GM18507 (cell line): ENCODE measurements at regions not wholly inside any gene's neighbourhood (a gene's known extent, or its start where the extent isn't known, plus 50 kb on each side); places are given as distances from the start of the nearest gene placed in this dataset.

Source experiments
- DNase-seq: peaks from one replicate; pipeline ENCODE4 v3.0.0; 2011; ENCODE audit warnings: low read depth; ENCODE audit not compliant: insufficient read length; ENCODE audit errors: extremely low spot score
- FAIRE-seq: peaks from 2 replicates; lab custom pipeline; 2011; peaks lifted over from hg19 to GRCh38; lab: Jason Lieb, UNC

DNA sequence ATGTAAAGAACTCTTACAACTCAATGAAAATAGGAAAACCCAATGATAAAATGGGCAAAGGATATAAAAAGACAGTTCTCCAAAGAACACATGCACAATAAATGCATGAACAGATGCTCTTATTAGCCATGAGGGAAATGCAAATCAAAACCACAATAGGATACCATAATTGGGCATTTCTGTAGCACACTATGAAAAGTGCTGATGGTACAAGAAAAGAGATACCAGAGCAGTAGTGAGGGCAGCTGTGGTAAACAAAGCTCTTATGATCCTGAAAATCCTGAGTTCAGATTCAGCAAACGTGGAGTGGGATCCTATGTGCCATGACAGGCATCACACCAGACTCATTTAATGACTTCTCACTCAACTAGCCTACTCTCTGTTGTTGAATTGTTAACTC is 96.7 kb upstream of the SLC25A13 start:
- DNase-seq (no peak), FAIRE-seq (no peak)

DNA sequence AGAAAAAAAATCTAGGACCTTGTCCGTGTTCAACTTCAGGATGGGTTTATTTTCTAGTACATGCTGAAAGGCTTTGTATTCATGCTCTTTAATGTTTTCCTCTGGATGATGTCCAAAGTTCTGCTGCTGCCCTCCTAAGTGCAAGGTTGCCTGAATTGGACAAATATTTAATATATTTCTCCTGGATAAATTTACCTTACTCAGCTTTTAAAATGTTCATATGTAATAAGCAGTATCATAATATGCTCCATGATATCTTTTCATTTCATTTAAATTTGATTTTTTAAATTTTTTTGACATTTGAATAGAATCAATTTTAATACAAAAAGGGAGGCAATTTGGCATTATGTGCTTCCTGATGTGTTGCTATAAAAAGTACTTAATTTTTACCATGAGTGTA is 95.9 kb upstream of the SLC25A13 start:
- no peak for FAIRE-seq
- no peak for DNase-seq

DNA sequence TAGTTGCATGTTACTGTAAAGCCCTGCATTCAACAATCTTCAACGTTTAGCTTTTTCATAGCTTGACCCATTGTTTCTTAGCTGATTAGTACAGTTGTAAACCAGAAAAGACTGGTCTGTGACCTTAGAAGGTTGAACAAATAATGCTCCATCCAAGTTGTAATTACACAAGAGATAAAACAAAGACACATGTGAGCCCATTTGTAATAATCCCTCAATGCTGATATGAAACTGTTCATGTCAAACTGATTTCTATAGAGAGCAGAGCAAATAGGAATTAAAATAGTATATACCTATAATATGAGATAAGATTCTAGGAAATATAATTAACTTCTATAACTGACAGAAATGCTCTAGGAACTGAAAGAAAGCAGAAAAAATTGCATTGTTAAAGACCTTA is 94.7 kb upstream of the SLC25A13 start:
- DNase-seq = no peak
- FAIRE-seq = no peak

DNA sequence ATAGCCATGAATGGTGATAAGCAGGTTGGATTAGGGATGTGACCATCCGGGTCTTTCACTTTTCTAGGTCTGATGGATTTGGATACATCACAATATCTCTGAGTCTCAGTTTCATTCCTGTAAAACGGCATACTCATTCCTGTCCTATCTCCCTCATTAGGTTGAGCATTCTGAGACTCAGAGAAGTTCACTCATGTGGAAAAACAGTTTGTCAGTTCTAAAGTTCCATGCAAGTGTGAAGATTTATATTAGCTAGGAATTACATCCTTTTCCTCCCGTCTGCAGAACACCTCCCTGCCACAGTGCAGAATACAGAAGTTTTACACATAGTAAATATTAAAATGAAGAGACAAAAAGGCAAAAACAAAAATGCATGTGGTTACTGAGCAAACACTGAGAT is 94.2 kb upstream of the SLC25A13 start:
- FAIRE-seq = no peak

DNA sequence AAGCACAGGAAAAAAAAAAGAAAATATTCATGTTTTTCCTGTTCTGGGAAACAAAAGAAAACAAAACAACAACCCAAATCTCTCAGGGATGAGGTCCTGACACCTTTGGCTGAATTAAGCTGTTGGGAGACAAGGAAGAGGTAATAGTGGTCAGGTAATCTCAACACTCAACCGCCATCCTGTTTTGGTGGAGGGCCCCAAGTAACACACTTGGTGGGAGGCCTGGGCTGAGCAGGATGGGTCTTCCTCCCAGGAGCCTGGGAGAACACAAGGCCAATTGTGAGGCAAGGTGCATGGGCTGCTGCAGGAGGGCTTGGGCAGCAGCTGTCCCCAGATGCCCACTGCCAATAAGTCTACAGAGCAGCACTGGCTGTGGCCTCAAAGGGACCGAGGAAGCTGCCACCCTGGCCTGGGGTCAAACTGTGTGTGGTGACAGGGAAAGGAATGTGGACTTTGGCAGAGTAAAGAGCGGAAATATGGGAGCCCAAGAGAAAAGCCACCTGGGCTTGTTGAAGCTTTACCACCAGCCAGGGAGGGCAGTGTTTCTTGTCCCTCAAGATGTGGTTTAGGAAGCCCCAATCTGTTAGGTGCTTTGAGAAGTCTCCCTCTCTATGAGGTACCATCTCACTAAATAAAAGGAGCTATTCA is 93.5 kb upstream of the SLC25A13 start:
- FAIRE-seq (no peak), DNase-seq (no peak)

More for the DNA sequence above, 94.2 kb upstream of the SLC25A13 start:
- no peak for DNase-seq

DNA sequence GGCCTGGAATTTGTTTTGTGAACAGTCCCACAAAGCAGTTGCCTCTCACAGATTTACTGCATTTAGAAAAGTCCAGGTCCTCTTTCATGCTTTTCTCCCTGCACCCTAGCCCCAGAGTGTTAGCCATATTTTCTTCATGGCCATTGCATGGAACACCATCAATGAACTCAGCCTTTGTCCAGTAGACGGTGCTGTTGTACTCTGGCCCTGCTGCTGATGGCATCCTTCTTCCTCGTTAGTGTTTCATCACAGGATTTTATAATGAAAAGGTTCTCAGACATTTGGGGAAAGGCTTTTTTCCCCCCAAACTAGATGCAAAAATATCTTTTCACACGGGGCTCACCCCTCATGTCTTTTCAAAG is 93.0 kb upstream of the SLC25A13 start:
- FAIRE-seq (no peak), DNase-seq (peak; percentile 1)

DNA sequence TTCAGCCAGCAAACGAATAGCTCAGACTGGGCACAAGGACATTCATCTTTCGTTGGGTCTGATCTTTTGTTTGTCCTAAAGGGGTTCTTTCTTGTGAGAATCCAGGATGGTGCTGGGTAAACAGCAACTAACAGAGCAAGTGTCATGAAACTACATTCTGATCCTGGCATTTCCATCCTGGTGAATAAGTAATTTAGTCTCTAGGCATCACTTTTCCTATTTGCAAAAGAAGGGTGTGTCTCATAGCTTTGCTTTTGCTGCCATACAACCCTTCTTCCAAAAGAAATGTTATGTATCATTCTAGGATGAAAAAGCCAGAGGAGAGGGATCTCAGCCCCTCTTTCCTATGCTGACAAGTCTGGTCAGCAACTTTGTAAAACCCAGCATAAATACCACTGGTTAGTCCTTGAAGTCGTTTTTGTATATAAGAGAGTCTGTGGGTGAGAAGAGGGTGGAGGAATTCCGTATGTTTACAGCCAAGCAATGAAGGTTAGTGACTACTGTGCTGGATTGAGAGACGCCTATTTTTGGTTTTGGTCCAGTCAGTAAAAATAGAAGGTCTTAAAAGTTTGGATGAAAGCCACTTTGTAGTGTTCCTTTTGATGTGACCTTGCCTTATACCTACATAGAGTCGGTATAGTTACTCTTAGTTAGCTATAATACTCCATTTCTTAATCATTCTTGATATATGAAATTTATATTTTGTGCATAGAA is 88.4 kb upstream of the SLC25A13 start:
- DNase-seq (no peak), FAIRE-seq (no peak)

DNA sequence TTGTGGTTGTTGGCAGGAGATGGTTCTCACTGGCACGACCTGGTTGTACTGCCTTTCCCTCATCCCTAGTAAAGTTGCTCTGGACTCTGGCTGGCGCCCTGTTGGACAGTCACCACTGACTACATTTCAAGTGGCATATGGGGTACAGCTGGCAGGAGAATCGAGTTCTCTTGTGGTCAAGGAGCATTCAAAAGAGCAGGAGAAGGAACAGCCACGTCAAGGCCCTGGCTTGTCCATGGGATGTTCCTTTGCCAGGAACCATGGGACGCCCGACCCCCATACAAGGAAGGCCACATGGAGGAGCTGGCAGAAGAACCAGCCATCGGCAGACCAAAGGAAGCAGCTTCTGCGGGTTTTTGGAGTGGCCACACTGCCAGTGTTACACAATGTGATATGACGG is 87.0 kb upstream of the SLC25A13 start:
- DNase-seq = no peak
- FAIRE-seq = no peak

DNA sequence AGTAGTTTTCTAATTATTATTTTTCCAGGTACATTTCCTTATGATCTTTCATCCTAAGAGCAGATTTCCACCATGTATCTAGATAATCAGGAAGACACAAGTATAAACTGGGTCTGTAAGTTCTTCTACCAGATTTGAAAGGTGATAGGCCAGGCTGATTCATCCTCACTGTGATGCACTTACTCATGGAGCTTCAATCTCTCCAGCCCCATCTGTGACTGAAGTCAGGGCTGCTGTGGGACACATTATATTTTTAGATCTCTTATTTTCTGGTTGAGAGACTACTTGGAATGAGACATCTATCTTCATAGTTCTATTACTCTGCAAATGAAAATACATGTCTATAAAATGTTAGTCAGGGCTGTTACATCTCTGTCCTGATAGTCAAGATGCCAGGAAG is 85.5 kb upstream of the SLC25A13 start:
- DNase-seq (no peak), FAIRE-seq (no peak)

DNA sequence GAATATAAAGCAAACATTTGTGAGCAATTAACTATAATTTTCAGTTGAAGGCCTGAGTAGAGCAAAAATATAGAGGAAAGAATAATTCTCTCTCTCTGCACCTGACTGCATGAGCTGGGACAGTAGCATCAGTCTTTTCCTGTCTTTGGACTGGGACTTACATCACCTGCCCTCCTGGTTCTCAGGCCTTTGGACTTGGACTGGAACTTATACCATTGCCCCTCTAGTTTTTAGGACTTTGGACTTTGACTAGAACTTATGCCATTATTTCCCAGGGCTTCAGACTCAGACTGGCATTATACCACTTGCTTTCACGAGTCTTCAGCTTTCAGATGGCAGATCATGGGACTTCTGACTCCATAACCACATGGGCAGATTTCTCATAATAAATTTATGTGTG is 81.0 kb upstream of the SLC25A13 start:
- FAIRE-seq = no peak
- no peak for DNase-seq

DNA sequence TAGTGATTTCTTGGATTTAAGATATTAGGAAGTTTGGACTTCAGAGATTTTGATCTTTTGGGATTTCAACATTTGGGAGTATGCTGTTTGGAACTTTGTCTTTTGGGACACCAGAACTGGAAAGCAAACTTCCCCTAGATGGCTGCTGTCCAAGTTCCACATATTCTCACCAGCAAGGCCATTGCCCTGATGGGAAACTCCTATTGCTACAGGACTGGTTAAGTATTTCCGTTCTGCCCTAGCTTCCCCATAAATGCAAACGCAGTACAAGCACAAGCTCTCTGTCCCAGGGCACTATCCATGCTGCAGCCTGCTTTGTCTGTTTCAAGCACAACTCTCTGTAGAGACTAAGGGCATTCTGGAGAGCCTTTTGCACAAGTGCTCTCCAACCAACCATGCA is 79.3 kb upstream of the SLC25A13 start:
- FAIRE-seq (no peak), DNase-seq (no peak)

DNA sequence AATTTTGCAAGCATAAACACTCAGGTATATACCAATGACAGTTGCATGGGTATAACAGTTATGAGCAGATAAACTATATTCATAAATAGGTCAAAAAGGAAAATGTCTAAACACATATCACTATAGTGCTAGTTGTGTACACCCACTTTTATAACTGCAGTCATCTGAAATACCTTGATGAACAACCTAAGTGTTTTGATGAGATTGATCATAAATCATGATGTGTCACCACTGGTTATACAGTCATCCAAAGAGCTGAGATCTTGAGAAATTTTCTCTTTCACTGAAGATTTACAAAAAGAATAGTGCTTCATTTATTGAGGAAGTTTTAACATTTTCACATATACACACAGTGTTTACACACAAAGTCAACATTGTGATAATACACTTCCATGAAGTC is 78.6 kb upstream of the SLC25A13 start:
- no peak for FAIRE-seq
- no peak for DNase-seq

DNA sequence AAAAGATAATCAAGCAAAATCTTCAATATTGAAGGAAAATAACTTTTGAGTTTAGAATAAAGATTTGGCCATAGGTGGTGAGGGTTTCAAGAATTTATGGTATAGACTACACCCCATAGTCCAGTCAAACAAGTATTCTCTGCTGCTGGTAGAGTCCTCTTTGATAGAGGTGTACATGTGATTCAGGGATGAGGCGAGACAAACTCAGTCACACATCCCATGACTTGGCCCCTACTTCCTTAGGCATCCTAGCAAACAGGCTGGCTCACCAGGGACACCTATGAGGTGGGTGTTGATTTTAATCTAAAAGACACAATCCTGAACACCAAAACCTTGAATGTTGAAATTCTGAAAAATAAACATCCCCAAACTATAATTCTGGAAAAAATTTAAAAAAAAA is 78.1 kb upstream of the SLC25A13 start:
- FAIRE-seq = no peak
- DNase-seq = no peak

DNA sequence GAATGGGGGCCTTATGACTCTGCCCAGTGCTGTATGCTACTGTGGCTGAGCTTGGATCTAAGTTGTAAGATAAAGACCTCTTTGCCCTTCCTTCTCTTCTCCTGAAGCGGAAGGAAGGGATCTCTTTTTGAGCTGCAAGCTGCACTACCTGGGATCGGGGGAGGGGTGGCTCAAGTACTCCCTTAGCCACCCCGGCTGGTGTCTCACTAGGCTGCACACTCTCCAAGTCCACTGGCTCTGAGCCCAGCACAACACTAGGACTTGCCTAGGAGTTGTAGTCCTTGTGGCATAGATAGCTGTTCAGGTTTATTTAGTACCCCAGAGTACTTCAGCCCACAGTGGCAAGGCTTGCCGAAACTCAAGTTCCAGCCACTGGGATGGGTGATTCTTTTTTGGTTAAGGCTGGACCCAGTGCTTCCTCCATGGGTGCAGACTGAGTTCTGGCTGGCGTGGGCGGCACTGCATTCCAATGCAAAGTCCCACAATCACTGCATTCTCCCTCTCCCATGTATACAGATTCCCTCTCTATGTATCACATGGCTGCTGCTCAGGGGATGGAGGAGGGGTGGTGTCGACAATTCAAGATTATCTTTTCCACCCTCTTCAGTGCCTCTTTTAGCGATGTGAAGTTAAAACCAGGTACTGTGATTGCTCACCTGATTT is 76.2 kb upstream of the SLC25A13 start:
- FAIRE-seq (no peak), DNase-seq (no peak)

DNA sequence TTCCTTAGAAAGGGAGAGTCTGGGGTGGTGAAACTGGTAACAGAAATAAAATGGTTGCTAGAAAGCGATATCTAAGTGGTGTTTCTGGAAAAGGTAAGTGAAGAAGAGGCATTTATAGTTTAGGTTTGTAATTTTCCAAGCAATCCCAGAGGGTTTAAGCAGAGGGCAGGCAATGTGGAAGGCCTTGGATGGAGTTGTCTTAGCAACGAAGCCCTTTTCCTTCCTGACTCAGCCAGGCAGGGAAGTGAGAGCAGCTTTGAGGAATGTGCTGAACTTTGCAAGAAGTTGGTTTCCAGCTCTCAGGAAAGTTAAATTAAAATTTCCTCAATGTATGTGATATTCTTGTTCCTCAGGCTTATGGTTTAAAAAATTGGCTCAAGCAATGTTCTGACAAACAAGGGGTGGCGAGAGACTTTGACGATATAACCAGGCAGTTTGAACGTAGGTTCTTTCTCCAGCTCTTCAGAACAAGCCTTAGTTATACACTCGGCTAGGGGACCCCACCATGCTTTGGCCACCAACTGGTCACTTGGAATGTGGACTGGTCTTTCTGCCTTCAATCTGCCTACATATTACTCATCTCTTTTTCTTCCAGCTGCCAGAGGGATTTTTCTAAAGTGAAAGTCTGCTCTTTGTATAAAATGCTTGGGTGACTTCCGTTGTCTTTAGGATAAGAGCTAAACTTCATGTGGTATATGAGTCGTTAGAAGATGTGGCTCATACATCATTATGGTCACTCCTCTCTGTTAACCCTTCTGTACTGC is 66.9 kb upstream of the SLC25A13 start:
- DNase-seq (no peak), FAIRE-seq (no peak)

DNA sequence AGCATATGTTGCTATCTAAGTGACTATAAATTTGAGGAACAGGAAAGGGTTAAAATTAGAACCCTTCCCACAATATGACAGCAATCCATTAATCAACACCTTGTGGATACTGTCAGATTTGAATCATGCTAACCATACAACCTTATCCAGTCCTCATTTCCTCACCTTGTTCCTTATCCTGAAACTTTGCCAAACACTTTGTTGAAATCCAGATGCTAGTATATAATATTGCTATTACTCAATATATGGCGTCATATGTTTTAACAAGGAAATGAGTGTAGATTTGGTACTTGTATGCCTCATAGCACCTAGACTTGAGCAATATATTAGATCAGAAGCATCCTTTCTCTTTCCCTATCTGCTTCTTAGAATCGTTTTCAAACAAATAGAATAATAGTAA is 66.3 kb upstream of the SLC25A13 start:
- DNase-seq = no peak
- FAIRE-seq = no peak

DNA sequence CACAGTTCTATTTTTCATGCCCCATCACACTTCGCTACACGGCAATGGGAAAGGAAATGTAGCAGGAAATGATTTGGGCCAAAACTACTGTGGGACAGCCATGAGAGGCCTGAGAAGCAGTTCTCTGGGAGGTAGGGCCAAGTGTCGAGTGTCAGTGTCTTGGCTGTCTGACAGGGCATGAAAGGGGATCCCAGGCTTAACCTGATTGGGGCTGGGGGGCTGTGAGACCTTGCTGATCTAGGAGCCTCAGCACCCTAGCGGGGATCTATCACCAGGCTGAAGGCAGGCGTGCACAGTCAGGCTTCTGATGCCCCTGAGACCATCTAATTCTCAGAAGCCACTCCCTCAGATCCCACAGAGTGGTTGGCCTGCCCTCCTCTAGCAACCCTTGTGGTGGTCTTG is 58.2 kb upstream of the SLC25A13 start:
- FAIRE-seq (no peak), DNase-seq (no peak)

DNA sequence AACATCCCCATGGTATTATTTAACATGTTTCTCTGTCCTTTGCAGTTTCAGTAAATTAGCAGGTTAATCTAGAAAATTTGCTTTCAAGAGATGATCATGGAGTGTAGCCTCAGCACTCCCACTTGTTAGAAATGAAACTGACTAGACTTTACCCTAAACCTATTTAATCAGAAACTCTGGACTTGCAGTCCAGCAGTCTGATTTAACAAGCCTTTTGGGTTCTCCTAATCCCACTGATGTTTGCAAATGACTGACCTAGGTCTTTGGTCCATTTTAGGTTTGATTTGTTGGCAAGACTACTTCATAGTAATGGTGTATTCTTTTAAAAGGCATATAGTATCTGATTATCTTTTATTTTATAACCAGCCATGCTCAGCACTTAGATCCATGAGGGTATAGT is 55.5 kb upstream of the SLC25A13 start:
- no peak for DNase-seq
- FAIRE-seq = no peak
